ENCODE measurements at regions not wholly inside any gene's neighbourhood (a gene's known extent, or its start where the extent isn't known, plus 50 kb on each side); places are given as distances from the start of the nearest gene placed in this dataset.

GRCh38 chr4:15327311-15328298 is 100.2 kb upstream of the C1QTNF7 start:
- Histone ChIP-seq H3K27ac (no peak overlapping the region), H3K27me3 (no peaks in the 10 kb centered on the region), H3K4me1 (no peaks in the 10 kb centered on the region), H3K4me3 (replicated peaks in 1 of 3) (no peak overlapping the region), H3K36me3 (no peaks in the 10 kb centered on the region), H3K9me3 (no peaks in the 10 kb centered on the region)
- intact Hi-C loops (cut with DNase I): no loop called here
- no peak for DNase-seq
- TF ChIP-seq CTCF (IDR thresholded peaks at IDR 0.05): no peak
- no peak for TF ChIP-seq POLR2A (IDR thresholded peaks at IDR 0.05)
- WGBS, 2 donors: 69 to 74% methylated on average over 7 of the region's 7 CpGs

GRCh38 chr4:15331930-15332329 is 95.9 kb upstream of the C1QTNF7 start:
- no peak for DNase-seq
- 74 to 79% methylated on average over 3 of the region's 3 CpGs for WGBS, 2 donors
- Histone ChIP-seq H3K4me1 (no peaks in the 10 kb centered on the region), H3K27ac (no peak overlapping the region), H3K4me3 (replicated peaks in 1 of 3) (no peak overlapping the region), H3K36me3 (no peaks in the 10 kb centered on the region), H3K27me3 (no peaks in the 10 kb centered on the region), H3K9me3 (no peaks in the 10 kb centered on the region)
- TF ChIP-seq CTCF (IDR thresholded peaks at IDR 0.05): no peak
- TF ChIP-seq POLR2A (IDR thresholded peaks at IDR 0.05): no peak
- intact Hi-C loops (cut with DNase I): no loop called here

- no peaks in the 10 kb centered on the region for H3K4me1 ChIP-seq
- 87% methylated on average over 4 of the region's 4 CpGs for WGBS, 2 donors
- no peak for DNase-seq
- no peaks in the 10 kb centered on the region for H3K9me3 ChIP-seq
- H3K27ac ChIP-seq: no peak overlapping the region
- no peak for TF ChIP-seq CTCF (IDR thresholded peaks at IDR 0.05)
- no peak for TF ChIP-seq POLR2A (IDR thresholded peaks at IDR 0.05)
- no peak overlapping the region for H3K4me3 ChIP-seq (replicated peaks in 1 of 3)
- H3K27me3 ChIP-seq: no peaks in the 10 kb centered on the region
- intact Hi-C loops (cut with DNase I): no loop called here
- no peaks in the 10 kb centered on the region for H3K36me3 ChIP-seq
Measured at GRCh38 chr4:15332377-15332776, 95.5 kb upstream of the C1QTNF7 start.

- no peak for DNase-seq
- no peak for TF ChIP-seq POLR2A (IDR thresholded peaks at IDR 0.05)
- no peak for TF ChIP-seq CTCF (IDR thresholded peaks at IDR 0.05)
- no peaks in the 10 kb centered on the region for H3K27me3 ChIP-seq
- no peaks in the 10 kb centered on the region for H3K4me1 ChIP-seq
- intact Hi-C loops (cut with DNase I): no loop called here
- no peak overlapping the region for H3K4me3 ChIP-seq (replicated peaks in 1 of 3)
- no peaks in the 10 kb centered on the region for H3K9me3 ChIP-seq
- H3K27ac ChIP-seq: no peak overlapping the region
- 75 to 84% methylated on average over 3 of the region's 3 CpGs for WGBS, 2 donors
- H3K36me3 ChIP-seq: no peaks in the 10 kb centered on the region
Measured at GRCh38 chr4:15333692-15334633, 93.9 kb upstream of the C1QTNF7 start.
